VCaP (cell line): ENCODE measurements at regions not wholly inside any gene's neighbourhood (a gene's known extent, or its start where the extent isn't known, plus 50 kb on each side); places are given as distances from the start of the nearest gene placed in this dataset.

Source experiments
- H3K27ac ChIP-seq: fragments of 450-650 bp; 2 replicates; pipeline ENCODE4 v1.5.1; 2017
- CTCF ChIP-seq: fragments of 450-650 bp; conservative IDR thresholded peaks from 2 replicates; pipeline ENCODE4 v1.5.1; 2017; ENCODE audit warnings: mild to moderate bottlenecking, moderate library complexity

- no peak overlapping the region for H3K27ac ChIP-seq
- no peak for TF ChIP-seq CTCF
These were observed 780.6 kb upstream of the ZWINT start for GRCh38 chr10:57141708-57142107.

- no peak for TF ChIP-seq CTCF
- no peak overlapping the region for H3K27ac ChIP-seq
These were observed 758.6 kb upstream of the ZWINT start for GRCh38 chr10:57119684-57120083.

- H3K27ac ChIP-seq: no peak overlapping the region
- TF ChIP-seq CTCF: no peak
These were observed 752.5 kb upstream of the ZWINT start for GRCh38 chr10:57113545-57113944.

GRCh38 chr10:57102236-57102635 is 741.2 kb upstream of the ZWINT start:
- no peak overlapping the region for H3K27ac ChIP-seq

GRCh38 chr10:57098146-57098545 is 737.1 kb upstream of the ZWINT start:
- H3K27ac ChIP-seq: no peak overlapping the region
- no peak for TF ChIP-seq CTCF

More at GRCh38 chr10:57102236-57102635, 741.2 kb upstream of the ZWINT start:
- TF ChIP-seq CTCF: no peak

- H3K27ac ChIP-seq: no peak overlapping the region
- no peak for TF ChIP-seq CTCF
These were observed 735.0 kb upstream of the ZWINT start for GRCh38 chr10:57096044-57096443.

GRCh38 chr10:57094965-57095364 is 733.9 kb upstream of the ZWINT start:
- no peak for TF ChIP-seq CTCF
- no peak overlapping the region for H3K27ac ChIP-seq

GRCh38 chr10:57094083-57094482 is 733.0 kb upstream of the ZWINT start:
- no peak for TF ChIP-seq CTCF
- H3K27ac ChIP-seq: no peak overlapping the region
